GM19238 (cell line): ENCODE measurements at regions not wholly inside any gene's neighbourhood (a gene's known extent, or its start where the extent isn't known, plus 50 kb on each side); places are given as distances from the start of the nearest gene placed in this dataset.
"Not testable (repeated sequence)": the region's sequence is repeated elsewhere in the genome, so short reads cannot be mapped to it uniquely, and the experiment has no call there.

Source experiments
- DNase-seq: peaks from one replicate; pipeline ENCODE4 v3.0.0; 2011; ENCODE audit warnings: low spot score; ENCODE audit not compliant: insufficient read length

- no peak for DNase-seq
These were observed 189.4 kb upstream of the RND3 start for GRCh38 chr2:150676747-150677383.

DNA sequence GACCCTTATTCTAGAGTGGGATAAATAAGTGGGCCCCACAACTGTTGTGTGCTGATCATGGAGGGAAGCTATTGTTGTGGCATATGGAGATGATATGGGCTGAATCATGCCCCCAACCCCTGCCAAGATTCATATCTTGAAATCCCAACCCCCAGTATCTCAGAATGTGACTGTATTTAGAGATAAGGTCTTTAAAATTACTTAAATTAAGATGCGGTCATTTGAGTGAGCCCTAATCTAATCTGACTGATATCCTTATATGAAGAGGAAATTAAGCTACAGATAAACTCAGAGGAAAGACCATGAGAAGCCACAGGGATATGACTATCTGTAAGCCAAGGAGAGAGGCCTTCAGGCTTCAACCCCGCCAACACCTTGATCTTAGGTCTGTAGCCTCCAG is 188.3 kb upstream of the RND3 start:
- DNase-seq, result no peak

- no peak for DNase-seq
These were observed 186.8 kb upstream of the RND3 start for GRCh38 chr2:150674283-150674682.

- DNase-seq, result no peak
These were observed 184.8 kb upstream of the RND3 start for GRCh38 chr2:150672311-150672710.

DNA sequence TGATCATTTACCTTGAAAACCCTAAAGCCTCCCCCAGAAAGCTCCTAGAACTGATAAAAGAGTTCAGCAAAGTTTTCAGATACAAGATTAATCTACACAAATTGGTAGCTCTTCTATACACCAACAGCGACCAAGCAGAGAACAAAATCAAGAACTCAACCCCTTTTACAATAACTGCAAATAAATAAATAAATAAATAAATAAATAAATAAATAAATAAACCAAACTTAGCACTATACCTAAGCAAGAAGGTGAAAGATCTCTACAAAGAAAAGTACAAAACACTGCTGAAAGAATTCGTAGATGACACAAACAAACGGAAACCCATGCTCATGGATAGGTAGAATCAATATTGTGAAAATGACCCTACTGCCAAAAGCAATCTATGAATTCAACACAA is 182.0 kb upstream of the RND3 start:
- DNase-seq, result no peak

GRCh38 chr2:150667039-150667438 is 179.6 kb upstream of the RND3 start:
- not testable (repeated sequence) for DNase-seq

GRCh38 chr2:150663143-150663542 is 175.7 kb upstream of the RND3 start:
- no peak for DNase-seq

DNA sequence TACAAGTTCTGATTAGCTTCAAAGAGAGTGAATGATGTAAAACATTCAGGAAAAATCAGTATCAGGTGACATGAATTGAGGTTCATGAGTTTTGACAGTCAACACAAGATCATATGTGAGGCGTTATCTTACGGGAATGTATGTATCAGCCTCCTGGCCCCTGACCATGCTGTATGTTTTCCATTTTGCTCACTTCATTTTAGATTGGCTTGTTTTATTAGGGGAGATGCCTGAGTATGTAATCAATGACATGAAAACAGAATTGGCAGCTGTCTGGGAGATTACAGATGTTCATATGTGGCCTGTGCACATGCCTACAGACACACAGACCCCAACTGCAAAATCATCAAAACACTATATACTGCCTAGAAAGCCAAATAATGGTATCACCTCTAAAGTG is 168.5 kb upstream of the RND3 start:
- DNase-seq, result no peak

- DNase-seq, result no peak
These were observed 165.9 kb upstream of the RND3 start for GRCh38 chr2:150653351-150653750.

DNA sequence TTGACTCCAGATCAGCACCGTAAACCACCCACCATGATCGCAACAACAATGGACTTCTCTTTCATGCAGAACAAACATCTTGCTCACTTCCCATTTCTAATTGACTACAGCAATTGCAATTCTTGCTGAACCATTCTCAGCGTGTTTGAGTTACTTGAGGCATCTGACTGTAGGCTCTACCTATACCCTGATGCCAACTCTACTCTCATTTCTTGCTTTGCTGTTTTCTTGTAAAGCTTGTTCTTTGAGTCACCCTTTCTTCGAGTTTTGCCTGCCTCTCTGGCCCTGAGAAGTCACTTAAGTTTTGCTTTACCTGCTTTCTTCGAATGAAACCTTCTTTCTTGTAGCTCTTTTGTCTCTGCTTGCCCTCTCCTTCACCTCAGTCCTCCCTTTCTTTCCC is 160.5 kb upstream of the RND3 start:
- DNase-seq, result no peak

GRCh38 chr2:150646746-150647145 is 159.3 kb upstream of the RND3 start:
- DNase-seq, result no peak

DNA sequence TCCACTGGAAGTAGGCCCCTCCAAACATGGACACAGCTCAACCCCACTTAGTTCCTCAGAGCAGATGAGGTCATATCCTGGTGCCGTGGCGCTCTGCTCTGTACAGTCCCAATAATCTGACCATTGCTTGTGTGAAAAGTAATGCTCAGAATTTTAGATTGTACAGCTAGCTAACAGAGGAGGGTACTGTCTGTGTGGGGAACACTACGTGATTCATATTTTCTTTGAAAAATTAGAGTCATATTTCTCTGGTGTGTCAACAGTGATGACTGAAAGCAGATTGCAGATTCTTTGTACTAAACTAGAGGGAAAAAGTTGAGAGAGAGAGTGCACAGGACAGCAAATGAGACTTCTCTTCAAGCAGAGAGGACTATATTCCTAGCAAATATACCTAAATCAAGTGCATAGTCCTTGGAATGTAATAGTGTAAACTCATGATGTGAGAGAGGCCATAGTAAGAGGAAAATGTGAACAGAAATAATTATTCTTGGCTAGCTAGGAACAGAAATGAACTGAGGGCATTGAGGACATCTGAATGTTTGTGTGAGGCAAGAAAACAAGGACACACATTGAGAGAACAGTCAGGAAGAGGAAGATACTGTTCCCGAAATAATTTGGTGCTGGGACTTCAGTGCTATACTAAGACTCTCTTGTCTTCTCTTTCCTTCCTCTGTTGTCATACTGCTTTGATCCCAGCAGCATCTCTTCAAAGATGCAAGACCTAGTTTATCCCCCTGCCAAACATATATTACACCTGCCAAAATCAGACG is 157.0 kb upstream of the RND3 start:
- no peak for DNase-seq

DNA sequence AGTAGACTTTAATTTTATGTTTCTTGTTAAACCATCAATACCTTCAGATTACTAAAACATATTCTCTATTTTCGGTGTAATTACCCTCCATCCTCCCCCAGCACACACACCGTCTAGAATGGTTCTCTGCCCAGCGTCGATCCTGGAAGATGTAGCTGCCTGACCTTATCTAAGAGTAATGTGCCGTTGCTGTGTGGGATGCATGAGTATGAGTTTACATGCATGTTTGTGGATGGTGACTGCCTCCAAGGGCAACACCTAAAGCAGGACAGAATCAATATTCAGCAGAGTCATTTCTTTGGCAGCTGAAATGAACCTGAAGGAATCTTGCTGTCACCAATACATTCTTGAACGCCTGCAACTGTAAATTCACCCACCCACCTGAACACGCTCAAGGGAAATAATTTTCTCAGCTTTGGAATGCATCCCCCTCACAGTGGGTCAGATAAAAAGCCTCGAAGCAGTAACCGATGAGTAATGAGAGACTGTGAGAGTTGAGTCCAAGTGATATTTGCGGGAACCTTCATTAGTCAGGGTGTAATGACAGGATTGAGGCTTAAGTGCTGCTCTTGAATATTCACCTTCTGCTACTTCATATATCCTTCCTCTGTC is 155.8 kb upstream of the RND3 start:
- no peak for DNase-seq

GRCh38 chr2:150640039-150640438 is 152.6 kb upstream of the RND3 start:
- no peak for DNase-seq

DNA sequence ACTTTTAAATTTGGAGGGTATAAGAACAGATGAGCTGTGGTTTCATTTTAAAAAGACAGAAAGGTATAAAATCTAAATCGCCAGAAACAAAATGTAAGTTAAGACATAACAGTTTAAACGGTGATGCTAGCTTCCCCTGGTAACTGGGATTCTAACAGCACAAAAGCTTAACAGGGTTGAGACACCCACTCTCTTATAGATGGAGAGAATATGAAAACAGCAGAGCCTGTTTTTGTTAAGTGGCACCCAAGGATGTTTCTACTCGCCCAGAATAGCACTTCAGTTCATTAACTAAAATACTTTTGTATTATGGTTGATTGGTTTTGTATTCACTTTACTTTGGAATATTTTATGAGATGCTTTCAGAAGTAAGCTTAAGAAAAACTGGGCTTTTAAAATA is 151.9 kb upstream of the RND3 start:
- DNase-seq, result no peak

DNA sequence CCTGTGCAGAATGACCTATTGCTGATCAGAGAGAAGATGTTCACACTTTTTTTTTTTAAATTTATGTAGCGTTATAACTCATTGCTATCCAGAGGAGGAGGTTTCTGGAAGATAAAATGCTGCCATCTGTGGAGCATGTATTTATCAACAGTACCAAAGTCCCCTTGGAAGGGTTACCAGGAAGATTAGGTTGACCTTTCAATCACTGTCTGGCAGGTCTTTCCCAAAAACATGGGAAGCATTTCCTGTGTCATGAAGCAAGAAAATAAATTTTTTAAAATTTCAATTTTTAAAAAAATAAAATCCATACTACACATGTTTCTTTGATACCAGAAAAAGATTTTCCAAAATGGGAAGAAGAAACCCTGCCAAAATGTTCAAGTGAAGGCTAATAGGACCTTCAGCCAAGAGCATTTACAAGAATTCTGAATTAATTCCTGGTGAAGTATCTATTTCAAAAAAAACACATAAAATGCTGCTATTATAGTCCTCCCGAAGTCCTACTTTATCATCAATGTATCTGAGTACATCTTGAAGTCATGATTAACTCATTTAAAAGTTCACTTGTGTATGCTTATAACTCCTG is 143.9 kb upstream of the RND3 start:
- no peak for DNase-seq

GRCh38 chr2:150630587-150631235 is 143.2 kb upstream of the RND3 start:
- DNase-seq, result no peak

- DNase-seq, result no peak
These were observed 140.1 kb upstream of the RND3 start for GRCh38 chr2:150627526-150627925.

DNA sequence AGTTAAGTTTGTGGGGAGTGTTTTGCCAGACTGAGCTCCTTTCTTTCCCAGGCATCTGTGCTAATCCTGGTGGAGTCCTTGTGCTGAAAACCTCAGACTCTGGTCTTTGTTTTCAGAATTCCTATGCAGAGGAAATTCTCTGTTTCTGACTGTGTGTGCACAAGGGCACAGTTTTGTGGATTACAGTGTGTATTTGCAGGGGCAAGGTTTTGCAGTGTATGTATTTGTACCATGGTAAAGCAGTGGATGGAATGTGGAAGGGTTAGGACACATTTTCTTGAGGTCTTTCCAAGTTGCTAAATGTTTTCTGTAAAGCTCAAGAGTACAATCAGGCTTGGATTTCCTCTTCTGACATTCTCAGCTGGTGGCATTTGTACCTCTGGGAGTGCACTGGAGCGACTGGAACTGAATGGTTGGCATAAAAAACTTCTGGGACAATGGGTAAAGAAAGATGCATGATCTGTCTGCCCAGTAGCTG is 139.5 kb upstream of the RND3 start:
- DNase-seq, result no peak

- no peak for DNase-seq
These were observed 138.3 kb upstream of the RND3 start for GRCh38 chr2:150625741-150626140.

DNA sequence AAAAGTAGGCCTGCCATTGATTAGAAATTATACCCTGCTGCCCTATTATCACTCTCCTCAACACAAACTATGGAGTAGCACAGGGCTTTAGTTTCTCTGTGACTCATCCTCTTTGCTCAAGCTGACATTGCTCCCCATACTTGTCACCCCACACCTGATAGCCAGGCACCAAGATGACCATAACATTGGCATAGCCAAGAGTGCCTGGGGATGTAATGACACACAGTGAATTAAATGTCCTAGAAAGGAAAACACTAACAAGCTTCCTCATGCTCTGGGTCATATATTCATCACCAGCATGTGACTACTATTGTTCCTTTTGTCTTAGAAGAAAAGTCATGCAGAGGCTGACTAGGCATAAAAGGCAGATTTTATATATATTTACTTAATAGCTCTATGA is 137.8 kb upstream of the RND3 start:
- no peak for DNase-seq

- DNase-seq, result no peak
These were observed 136.5 kb upstream of the RND3 start for GRCh38 chr2:150624001-150624401.
